GM21619 (cell line): ENCODE measurements at regions not wholly inside any gene's neighbourhood (a gene's known extent, or its start where the extent isn't known, plus 50 kb on each side); places are given as distances from the start of the nearest gene placed in this dataset.

Experiments
- ATAC-seq: cut with Tn5 transposase; IDR thresholded peaks from one replicate; pipeline ENCODE4 v1.9.1; 2021; ENCODE audit not compliant: unreplicated experiment

GRCh38 chr4:136457004-136457403 lies 1075.3 kb downstream of the PCDH18 start:
- ATAC-seq, result no peak

GRCh38 chr4:136443006-136443405 lies 1089.3 kb downstream of the PCDH18 start:
- ATAC-seq, result no peak

- no peak for ATAC-seq
Observed at GRCh38 chr4:136442447-136442846, 1089.8 kb downstream of the PCDH18 start.

- ATAC-seq, result no peak
Observed at GRCh38 chr4:136441629-136442282, 1090.5 kb downstream of the PCDH18 start.

GRCh38 chr4:136438645-136439044 lies 1093.6 kb downstream of the PCDH18 start:
- ATAC-seq, result no peak

GRCh38 chr4:136424052-136424451 lies 1108.2 kb downstream of the PCDH18 start:
- no peak for ATAC-seq

GRCh38 chr4:136414981-136415380 lies 1117.3 kb downstream of the PCDH18 start:
- no peak for ATAC-seq

GRCh38 chr4:136412708-136413107 lies 1119.6 kb downstream of the PCDH18 start:
- no peak for ATAC-seq

- no peak for ATAC-seq
Observed at GRCh38 chr4:136400829-136401228, 1131.5 kb downstream of the PCDH18 start.

GRCh38 chr4:136395212-136395722 lies 1137.0 kb downstream of the PCDH18 start:
- ATAC-seq, result no peak

GRCh38 chr4:136392576-136392975 lies 1139.7 kb downstream of the PCDH18 start:
- no peak for ATAC-seq

- no peak for ATAC-seq
Observed at GRCh38 chr4:136390824-136391223, 1141.5 kb downstream of the PCDH18 start.

- no peak for ATAC-seq
Observed at GRCh38 chr4:136383082-136383481, 1149.2 kb downstream of the PCDH18 start.

GRCh38 chr4:136371231-136371630 lies 1161.1 kb downstream of the PCDH18 start:
- no peak for ATAC-seq

- no peak for ATAC-seq
Observed at GRCh38 chr4:136369073-136369472, 1163.2 kb downstream of the PCDH18 start.

GRCh38 chr4:136357556-136357955 lies 1174.7 kb downstream of the PCDH18 start:
- no peak for ATAC-seq

- ATAC-seq, result no peak
Observed at GRCh38 chr4:136355970-136356369, 1176.3 kb downstream of the PCDH18 start.

- ATAC-seq, result no peak
Observed at GRCh38 chr4:136343340-136343739, 1189.0 kb downstream of the PCDH18 start.

- no peak for ATAC-seq
Observed at GRCh38 chr4:136342666-136343065, 1189.6 kb downstream of the PCDH18 start.

- no peak for ATAC-seq
Observed at GRCh38 chr4:136337216-136337615, 1195.1 kb downstream of the PCDH18 start.

GRCh38 chr4:136336479-136336878 lies 1195.8 kb downstream of the PCDH18 start:
- ATAC-seq, result no peak

GRCh38 chr4:136329042-136329662 lies 1203.1 kb downstream of the PCDH18 start:
- no peak for ATAC-seq

GRCh38 chr4:136328131-136328530 lies 1204.2 kb downstream of the PCDH18 start:
- no peak for ATAC-seq
